ENCODE measurements at regions not wholly inside any gene's neighbourhood (a gene's known extent, or its start where the extent isn't known, plus 50 kb on each side); places are given as distances from the start of the nearest gene placed in this dataset.
A peak's percentile ranks its signal among the peaks of the same experiment; 100 is the strongest.

DNA sequence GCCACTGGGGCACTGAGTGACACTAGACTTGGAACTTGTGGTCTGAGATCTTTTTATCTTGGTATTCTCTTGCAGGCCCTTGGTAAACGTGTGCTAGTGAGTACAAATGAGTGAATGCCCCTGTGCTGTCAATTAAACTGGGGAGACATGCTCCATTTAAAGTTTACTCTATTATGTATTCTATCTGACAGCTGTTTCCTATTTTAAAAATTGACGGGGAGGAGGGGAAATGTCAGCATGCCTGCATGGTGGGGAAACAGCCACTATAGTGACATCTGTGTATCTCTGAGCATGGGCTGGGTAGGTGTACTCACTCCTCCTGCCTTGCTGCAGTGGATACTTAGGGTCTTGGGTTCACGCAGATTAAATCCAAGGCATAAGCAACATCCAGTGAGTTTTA lies 59.0 kb upstream of the IKBKE start:
- H3K4me3 ChIP-seq (ENCODE audit: low read depth, low read length), result no peak overlapping the region
- DNase-seq (ENCODE audit: low read depth) (no peak), FAIRE-seq (no peak)
- no peaks in the 10 kb centered on the region for H3K36me3 ChIP-seq (ENCODE audit: control insufficient read depth, insufficient read depth, low read length)
- TF ChIP-seq, protein P1, sequence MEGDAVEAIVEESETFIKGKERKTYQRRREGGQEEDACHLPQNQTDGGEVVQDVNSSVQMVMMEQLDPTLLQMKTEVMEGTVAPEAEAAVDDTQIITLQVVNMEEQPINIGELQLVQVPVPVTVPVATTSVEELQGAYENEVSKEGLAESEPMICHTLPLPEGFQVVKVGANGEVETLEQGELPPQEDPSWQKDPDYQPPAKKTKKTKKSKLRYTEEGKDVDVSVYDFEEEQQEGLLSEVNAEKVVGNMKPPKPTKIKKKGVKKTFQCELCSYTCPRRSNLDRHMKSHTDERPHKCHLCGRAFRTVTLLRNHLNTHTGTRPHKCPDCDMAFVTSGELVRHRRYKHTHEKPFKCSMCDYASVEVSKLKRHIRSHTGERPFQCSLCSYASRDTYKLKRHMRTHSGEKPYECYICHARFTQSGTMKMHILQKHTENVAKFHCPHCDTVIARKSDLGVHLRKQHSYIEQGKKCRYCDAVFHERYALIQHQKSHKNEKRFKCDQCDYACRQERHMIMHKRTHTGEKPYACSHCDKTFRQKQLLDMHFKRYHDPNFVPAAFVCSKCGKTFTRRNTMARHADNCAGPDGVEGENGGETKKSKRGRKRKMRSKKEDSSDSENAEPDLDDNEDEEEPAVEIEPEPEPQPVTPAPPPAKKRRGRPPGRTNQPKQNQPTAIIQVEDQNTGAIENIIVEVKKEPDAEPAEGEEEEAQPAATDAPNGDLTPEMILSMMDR (IDR thresholded peaks at IDR 0.05; ENCODE audit: insufficient read depth, low read length, severe bottlenecking), result no peak
- no peaks in the 10 kb centered on the region for H3K27me3 ChIP-seq (ENCODE audit: control insufficient read depth, insufficient read depth, low read length)

DNA sequence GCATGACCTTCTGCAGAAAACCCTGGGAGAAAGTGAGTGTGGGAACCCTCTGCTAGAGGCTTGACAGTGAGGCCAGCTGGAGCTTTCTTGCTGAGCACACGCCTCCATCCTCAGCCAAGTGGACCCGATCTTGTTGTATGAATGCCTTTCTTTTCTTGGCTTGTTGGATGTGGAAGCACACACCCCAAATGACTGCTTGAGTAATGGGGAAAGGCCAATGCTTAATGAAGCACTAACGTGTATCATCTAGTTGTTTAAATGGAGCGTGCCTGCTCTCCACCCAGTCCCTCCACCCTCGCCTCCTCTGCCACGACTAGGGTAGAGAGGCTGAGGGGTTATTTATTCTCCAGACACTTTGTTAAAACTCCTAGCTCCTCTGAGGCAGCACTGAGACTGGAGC lies 54.3 kb upstream of the IKBKE start:
- Histone ChIP-seq H3K27me3 (ENCODE audit: control insufficient read depth, insufficient read depth, low read length) (no peaks in the 10 kb centered on the region), H3K4me3 (ENCODE audit: low read depth, low read length) (no peak overlapping the region), H3K36me3 (ENCODE audit: control insufficient read depth, insufficient read depth, low read length) (no peaks in the 10 kb centered on the region)
- TF ChIP-seq, protein P1 (IDR thresholded peaks at IDR 0.05; ENCODE audit: insufficient read depth, low read length, severe bottlenecking), result no peak
- FAIRE-seq (no peak), DNase-seq (ENCODE audit: low read depth) (no peak)

DNA sequence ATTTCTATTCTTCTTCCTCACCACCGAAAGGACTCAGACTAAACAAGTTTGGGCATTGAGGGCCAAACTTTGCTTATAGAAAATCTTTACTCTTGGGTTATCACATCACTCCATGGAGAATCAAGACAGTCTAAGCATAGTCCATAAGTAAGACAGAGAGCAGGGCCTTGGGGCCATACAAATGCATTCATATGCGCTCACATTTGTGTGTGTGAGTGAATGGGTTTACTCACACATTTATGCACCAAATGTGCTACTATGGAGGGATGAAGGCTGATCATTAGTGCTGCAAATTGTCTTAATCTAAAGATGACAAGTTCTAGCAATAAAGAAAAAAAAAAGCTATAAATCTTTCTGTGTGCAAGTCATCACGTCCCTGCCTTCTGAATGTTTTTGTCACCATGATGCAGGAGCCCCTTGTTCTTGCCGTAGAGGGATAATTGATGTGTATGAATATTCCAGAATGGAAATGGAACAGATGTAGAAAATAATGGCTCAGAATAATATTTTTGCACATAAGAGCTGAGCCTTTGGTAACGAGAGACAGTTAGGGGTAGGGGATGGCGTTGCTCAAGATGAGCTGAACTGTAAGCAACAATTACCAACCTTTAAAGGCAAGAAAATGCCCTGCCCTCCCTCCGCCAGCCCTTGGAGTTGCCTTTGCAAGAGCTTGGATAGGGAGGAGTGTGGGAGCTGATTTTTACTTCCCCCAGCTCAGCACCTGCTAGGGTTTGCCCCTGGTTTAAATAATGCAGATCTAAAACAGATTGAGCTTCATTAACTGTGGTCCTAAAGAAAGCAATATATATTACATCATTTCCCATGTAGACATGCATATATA lies 52.3 kb upstream of the IKBKE start:
- Histone ChIP-seq H3K4me3 (ENCODE audit: low read depth, low read length) (no peak overlapping the region), H3K36me3 (ENCODE audit: control insufficient read depth, insufficient read depth, low read length) (peaks cover 1% of the 10 kb centered on the region), H3K27me3 (ENCODE audit: control insufficient read depth, insufficient read depth, low read length) (no peaks in the 10 kb centered on the region)
- TF ChIP-seq, protein P1 (IDR thresholded peaks at IDR 0.05; ENCODE audit: insufficient read depth, low read length, severe bottlenecking), result no peak
- FAIRE-seq (no peak), DNase-seq (ENCODE audit: low read depth) (no peak)

DNA sequence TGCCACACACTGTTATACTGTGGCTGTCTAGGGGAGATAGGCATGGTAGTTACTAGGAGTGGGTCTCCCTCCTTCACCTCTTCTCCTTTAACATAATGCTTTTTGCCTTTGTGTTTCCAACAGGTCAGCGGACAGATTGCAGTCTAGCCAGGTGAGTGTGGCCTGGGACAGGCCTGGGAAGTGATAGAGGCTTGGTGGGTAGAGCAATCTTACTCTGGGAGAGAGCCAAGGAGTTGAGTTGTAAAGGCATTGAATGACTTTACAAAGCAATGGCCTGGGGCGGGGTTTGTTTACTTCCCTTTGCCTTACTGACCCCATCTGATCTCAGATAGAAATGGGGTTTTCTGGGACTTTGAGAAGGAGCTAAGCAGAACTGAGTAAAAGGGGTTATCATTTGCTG lies 51.0 kb upstream of the IKBKE start:
- H3K4me3 ChIP-seq (ENCODE audit: low read depth, low read length), result no peak overlapping the region
- DNase-seq (ENCODE audit: low read depth) (peak; percentile 79), FAIRE-seq (peak; percentile 13)
- TF ChIP-seq, protein P1 (IDR thresholded peaks at IDR 0.05; ENCODE audit: insufficient read depth, low read length, severe bottlenecking), result no peak
- peaks cover 1% of the 10 kb centered on the region for H3K36me3 ChIP-seq (ENCODE audit: control insufficient read depth, insufficient read depth, low read length)
- no peaks in the 10 kb centered on the region for H3K27me3 ChIP-seq (ENCODE audit: control insufficient read depth, insufficient read depth, low read length)

DNA sequence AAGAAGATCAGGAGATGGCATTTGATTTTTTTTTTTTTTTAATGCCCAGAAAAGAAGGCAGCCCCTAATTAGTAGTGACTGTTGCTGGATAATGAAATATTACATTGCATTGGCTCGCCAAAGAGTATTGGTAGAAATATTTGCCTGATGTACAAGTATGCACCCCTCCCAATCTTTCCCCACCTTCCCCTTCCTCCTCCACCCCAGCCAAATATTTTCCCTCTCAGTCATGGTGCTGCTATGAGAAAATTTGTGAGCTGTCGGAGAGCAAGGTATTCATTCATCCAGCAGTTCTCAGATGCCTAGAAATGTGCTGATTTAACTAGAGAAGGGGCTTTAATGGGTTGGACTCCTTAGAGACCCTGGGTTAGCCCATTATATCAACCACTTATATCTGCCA lies 50.5 kb upstream of the IKBKE start:
- TF ChIP-seq, protein P1 (IDR thresholded peaks at IDR 0.05; ENCODE audit: insufficient read depth, low read length, severe bottlenecking), result no peak
- DNase-seq (ENCODE audit: low read depth) (peak; percentile 85), FAIRE-seq (no peak)
- no peaks in the 10 kb centered on the region for H3K27me3 ChIP-seq (ENCODE audit: control insufficient read depth, insufficient read depth, low read length)
- H3K4me3 ChIP-seq (ENCODE audit: low read depth, low read length), result no peak overlapping the region
- H3K36me3 ChIP-seq (ENCODE audit: control insufficient read depth, insufficient read depth, low read length), result peaks cover 3% of the 10 kb centered on the region

DNA sequence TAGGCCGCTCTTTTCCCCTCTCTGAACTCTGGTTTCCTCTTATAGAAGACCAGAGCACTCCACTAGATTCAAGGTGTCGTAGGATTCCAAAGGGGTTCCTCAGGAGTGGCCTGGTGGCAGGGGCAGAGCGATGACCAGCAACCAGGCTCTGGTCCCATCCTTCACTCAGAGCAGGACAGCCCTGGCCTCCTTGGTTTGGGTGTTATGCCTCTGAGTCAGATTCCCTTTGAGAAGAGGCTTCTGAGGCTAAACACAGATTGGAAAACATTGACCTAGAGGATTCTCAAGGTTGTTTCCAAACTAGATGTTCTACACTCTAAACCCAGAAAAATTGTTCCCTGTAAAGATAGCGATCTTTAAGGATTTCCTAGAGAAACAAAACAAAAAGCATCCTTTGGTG lies 49.8 kb upstream of the IKBKE start:
- Histone ChIP-seq H3K36me3 (ENCODE audit: control insufficient read depth, insufficient read depth, low read length) (peaks cover 4% of the 10 kb centered on the region), H3K4me3 (ENCODE audit: low read depth, low read length) (no peak overlapping the region), H3K27me3 (ENCODE audit: control insufficient read depth, insufficient read depth, low read length) (no peaks in the 10 kb centered on the region)
- FAIRE-seq (no peak), DNase-seq (ENCODE audit: low read depth) (peak; percentile 3)
- TF ChIP-seq, protein P1 (IDR thresholded peaks at IDR 0.05; ENCODE audit: insufficient read depth, low read length, severe bottlenecking), result no peak
